ENCODE measurements at regions not wholly inside any gene's neighbourhood (a gene's known extent, or its start where the extent isn't known, plus 50 kb on each side); places are given as distances from the start of the nearest gene placed in this dataset.

- TF ChIP-seq, protein P1, sequence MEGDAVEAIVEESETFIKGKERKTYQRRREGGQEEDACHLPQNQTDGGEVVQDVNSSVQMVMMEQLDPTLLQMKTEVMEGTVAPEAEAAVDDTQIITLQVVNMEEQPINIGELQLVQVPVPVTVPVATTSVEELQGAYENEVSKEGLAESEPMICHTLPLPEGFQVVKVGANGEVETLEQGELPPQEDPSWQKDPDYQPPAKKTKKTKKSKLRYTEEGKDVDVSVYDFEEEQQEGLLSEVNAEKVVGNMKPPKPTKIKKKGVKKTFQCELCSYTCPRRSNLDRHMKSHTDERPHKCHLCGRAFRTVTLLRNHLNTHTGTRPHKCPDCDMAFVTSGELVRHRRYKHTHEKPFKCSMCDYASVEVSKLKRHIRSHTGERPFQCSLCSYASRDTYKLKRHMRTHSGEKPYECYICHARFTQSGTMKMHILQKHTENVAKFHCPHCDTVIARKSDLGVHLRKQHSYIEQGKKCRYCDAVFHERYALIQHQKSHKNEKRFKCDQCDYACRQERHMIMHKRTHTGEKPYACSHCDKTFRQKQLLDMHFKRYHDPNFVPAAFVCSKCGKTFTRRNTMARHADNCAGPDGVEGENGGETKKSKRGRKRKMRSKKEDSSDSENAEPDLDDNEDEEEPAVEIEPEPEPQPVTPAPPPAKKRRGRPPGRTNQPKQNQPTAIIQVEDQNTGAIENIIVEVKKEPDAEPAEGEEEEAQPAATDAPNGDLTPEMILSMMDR (IDR thresholded peaks at IDR 0.05) = no peak
- TF ChIP-seq POLR2A (IDR thresholded peaks at IDR 0.05) (no peak), POLR2AphosphoS5 (IDR thresholded peaks at IDR 0.05) (no peak), EP300 (IDR thresholded peaks at IDR 0.05) (no peak)
These were observed 206.3 kb downstream of the CWF19L2 start for GRCh38 chr11:107251298-107251697.
